PC-9 (cell line): ENCODE measurements at regions not wholly inside any gene's neighbourhood (a gene's known extent, or its start where the extent isn't known, plus 50 kb on each side); places are given as distances from the start of the nearest gene placed in this dataset.

Experiments used
- BruUV-seq: library from RNA; stranded (reverse); fragments of 400-500 nt; replicated peaks from 2 replicates; lab custom pipeline; 2021; lab: Mats Ljungman, UMichigan
- CTCF ChIA-PET: fragments of 300-600 bp; sonication (Branson Sonifier 250); formaldehyde crosslinking; loops from one replicate; lab custom pipeline; 2022; ENCODE audit warnings: antibody characterized with exemption; lab: Charles Lee
- POLR2A ChIA-PET: fragments of 300-600 bp; sonication (Branson Sonifier 250); formaldehyde crosslinking; loops from one replicate; lab custom pipeline; 2022; ENCODE audit warnings: antibody characterized with exemption; ENCODE audit not compliant: unreplicated experiment; lab: Charles Lee
- DNase-seq, 2 experiments: peaks; one replicate each; pipeline versions ENCODE4 v3.0.0 to v3.0.0-alpha.2; 2015 to 2022; ENCODE audit warnings: mixed read lengths in 1 of 2
- H2AFZ ChIP-seq: fragments of 200-600 bp; sonication (generic); 2 replicates; pipeline ENCODE4 v1.8.1; 2017; ENCODE audit warnings: antibody characterized with exemption
- H3F3A ChIP-seq: fragments of 200-600 bp; sonication (generic); 2 replicates; pipeline ENCODE4 v1.8.1; 2017; ENCODE audit warnings: antibody characterized with exemption, mild to moderate bottlenecking, low read depth; ENCODE audit not compliant: insufficient read depth
- H3K27ac ChIP-seq: fragments of 200-600 bp; sonication (generic); 2 replicates; pipeline ENCODE4 v1.6.1; 2016; ENCODE audit warnings: mixed run types
- H3K27me3 ChIP-seq: fragments of 200-600 bp; sonication (generic); 2 replicates; pipeline ENCODE4 v1.6.1; 2016; ENCODE audit warnings: low read depth, mixed run types; ENCODE audit not compliant: insufficient read depth
- H3K36me3 ChIP-seq: fragments of 200-600 bp; sonication (generic); 2 replicates; pipeline ENCODE4 v1.6.1; 2016; ENCODE audit warnings: low read depth, mixed run types
- H3K4me1 ChIP-seq: fragments of 200-600 bp; sonication (generic); replicated peaks from 2 replicates; pipeline ENCODE4 v1.6.1; 2016; ENCODE audit warnings: mixed run types; ENCODE audit not compliant: insufficient read depth
- H3K4me2 ChIP-seq: fragments of 200-600 bp; sonication (generic); 2 replicates; pipeline ENCODE4 v1.6.1; 2017; ENCODE audit warnings: mixed run types
- H3K4me3 ChIP-seq: fragments of 200-600 bp; sonication (generic); 2 replicates; pipeline ENCODE4 v1.6.1; 2016; ENCODE audit warnings: mixed run types
- H3K79me2 ChIP-seq: fragments of 200-600 bp; sonication (generic); 2 replicates; pipeline ENCODE4 v1.6.1; 2017; ENCODE audit warnings: low read depth, mixed run types
- H3K9me2 ChIP-seq: fragments of 200-600 bp; sonication (generic); 2 replicates; pipeline ENCODE4 v1.8.1; 2017; ENCODE audit warnings: mild to moderate bottlenecking; ENCODE audit not compliant: insufficient read depth
- H3K9me3 ChIP-seq: fragments of 200-600 bp; sonication (generic); 2 replicates; pipeline ENCODE4 v1.8.1; 2016; ENCODE audit warnings: low read depth; ENCODE audit not compliant: insufficient read depth
- H4K20me1 ChIP-seq: fragments of 200-600 bp; sonication (generic); 2 replicates; pipeline ENCODE4 v1.8.1; 2017; ENCODE audit not compliant: insufficient read depth
- CTCF ChIP-seq: fragments of 200-600 bp; sonication (generic); conservative IDR thresholded peaks from 2 replicates; pipeline ENCODE4 v1.6.1; 2017; ENCODE audit warnings: mixed run types, antibody characterized with exemption, mild to moderate bottlenecking, moderate library complexity
- EZH2 ChIP-seq: fragments of 200-600 bp; sonication (generic); IDR thresholded peaks from 2 replicates; pipeline ENCODE4 v1.8.0; 2017; ENCODE audit warnings: antibody characterized with exemption, low read depth
- intact Hi-C: fragments of 100-400 bp; cut with micrococcal nuclease; formaldehyde crosslinking; loops from one replicate; pipeline ENCODE4 v1.10.0; 2022; ENCODE audit not compliant: unreplicated experiment

- Histone ChIP-seq H3K4me3 (no peak overlapping the region), H3K9me3 (no peaks in the 10 kb centered on the region), H3K4me1 (no peaks in the 10 kb centered on the region), H3K36me3 (no peaks in the 10 kb centered on the region), H3K27me3 (peaks cover 94% of the 10 kb centered on the region), H3F3A (no peaks in the 10 kb centered on the region), H3K79me2 (no peaks in the 10 kb centered on the region), H3K4me2 (no peak overlapping the region), H3K27ac (no peak overlapping the region), H2AFZ (no peak overlapping the region), H4K20me1 (0 out of 2 replicates have a peak, but pooled peaks cover 3% of the 10 kb centered on the region), H3K9me2 (no peaks in the 10 kb centered on the region)
- DNase-seq: no peak
- ChIA-PET POLR2A (no interaction called here), CTCF (no interaction called here)
- BruUV-seq: no TSS peak
- TF ChIP-seq EZH2: no peak
- TF ChIP-seq CTCF: no peak
- intact Hi-C loops: no loop called here
Measured at GRCh38 chr22:48097723-48098122, 1335.3 kb downstream of the TBC1D22A start.

GRCh38 chr22:48096851-48097665 is 1334.6 kb downstream of the TBC1D22A start:
- 0 out of 2 replicates have a peak, but pooled peaks cover 3% of the 10 kb centered on the region for H4K20me1 ChIP-seq
- H3K36me3 ChIP-seq: no peaks in the 10 kb centered on the region
- H3K9me2 ChIP-seq: no peaks in the 10 kb centered on the region
- no peaks in the 10 kb centered on the region for H3F3A ChIP-seq
- peaks cover 94% of the 10 kb centered on the region for H3K27me3 ChIP-seq
- no peak overlapping the region for H3K4me3 ChIP-seq
- intact Hi-C loops: no loop called here
- no peak for DNase-seq
- H3K4me1 ChIP-seq: no peaks in the 10 kb centered on the region
- H3K79me2 ChIP-seq: no peaks in the 10 kb centered on the region
- CTCF ChIA-PET: no interaction called here
- POLR2A ChIA-PET: no interaction called here
- H2AFZ ChIP-seq: no peak overlapping the region
- no peak overlapping the region for H3K27ac ChIP-seq
- no TSS peak for BruUV-seq
- no peaks in the 10 kb centered on the region for H3K9me3 ChIP-seq
- TF ChIP-seq EZH2 (no peak), CTCF (no peak)
- H3K4me2 ChIP-seq: no peak overlapping the region

GRCh38 chr22:48096411-48096810 is 1334.0 kb downstream of the TBC1D22A start:
- H3K9me2 ChIP-seq: no peaks in the 10 kb centered on the region
- no peak overlapping the region for H3K27ac ChIP-seq
- H2AFZ ChIP-seq: no peak overlapping the region
- H3F3A ChIP-seq: no peaks in the 10 kb centered on the region
- DNase-seq: no peak
- 0 out of 2 replicates have a peak, but pooled peaks cover 3% of the 10 kb centered on the region for H4K20me1 ChIP-seq
- no peaks in the 10 kb centered on the region for H3K36me3 ChIP-seq
- peaks cover 94% of the 10 kb centered on the region for H3K27me3 ChIP-seq
- TF ChIP-seq EZH2 (no peak), CTCF (no peak)
- ChIA-PET CTCF (no interaction called here), POLR2A (no interaction called here)
- H3K9me3 ChIP-seq: no peaks in the 10 kb centered on the region
- no TSS peak for BruUV-seq
- H3K4me1 ChIP-seq: no peaks in the 10 kb centered on the region
- H3K4me3 ChIP-seq: no peak overlapping the region
- H3K79me2 ChIP-seq: no peaks in the 10 kb centered on the region
- intact Hi-C loops: no loop called here
- H3K4me2 ChIP-seq: no peak overlapping the region
